WTC11 (cell line): ENCODE measurements at regions not wholly inside any gene's neighbourhood (a gene's known extent, or its start where the extent isn't known, plus 50 kb on each side); places are given as distances from the start of the nearest gene placed in this dataset.

ENCODE experiments used
- ATAC-seq: fragments of 200-7000 bp; cut with Tn5 transposase; 2 replicates; pipeline ENCODE4 v1.10.0; 2021; ENCODE audit warnings: mild to moderate bottlenecking, moderate library complexity
- CTCF ChIA-PET: fragments of 300-600 bp; sonication (Branson Sonifier 250); formaldehyde crosslinking; loops from one replicate; lab custom pipeline; 2021; ENCODE audit warnings: antibody characterized with exemption; lab: Charles Lee
- POLR2A ChIA-PET: fragments of 350-600 bp; sonication (Branson Sonifier 250); formaldehyde crosslinking; loops from one replicate; lab custom pipeline; 2021; ENCODE audit warnings: antibody characterized with exemption; lab: Charles Lee
- DNase-seq: peaks from one replicate; pipeline ENCODE4 v3.0.0; 2021; ENCODE audit warnings: low spot score
- H3K27ac Mint-ChIP-seq: 2 replicates; pipeline ENCODE4 v1.8.0; 2021; ENCODE audit warnings: mixed read lengths
- H3K27me3 Mint-ChIP-seq: 2 replicates; pipeline ENCODE4 v1.8.0; 2021; ENCODE audit warnings: low read depth, mild to moderate bottlenecking, moderate library complexity, mixed read lengths
- H3K36me3 Mint-ChIP-seq: 2 replicates; pipeline ENCODE4 v1.8.0; 2021; ENCODE audit warnings: mixed read lengths
- H3K4me1 Mint-ChIP-seq: 2 replicates; pipeline ENCODE4 v1.8.0; 2022; ENCODE audit warnings: mixed read lengths
- H3K4me3 Mint-ChIP-seq: 2 replicates; pipeline ENCODE4 v1.8.0; 2021; ENCODE audit warnings: mild to moderate bottlenecking, moderate library complexity, mixed read lengths
- H3K9me3 Mint-ChIP-seq: 2 replicates; pipeline ENCODE4 v1.8.0; 2021; ENCODE audit warnings: mixed read lengths
- E2F1 ChIP-seq: sonication (generic); formaldehyde crosslinking; IDR thresholded peaks from 2 replicates; pipeline ENCODE4 v1.8.0; 2022; ENCODE audit warnings: mild to moderate bottlenecking, missing genetic modification reagents
- ELF4 ChIP-seq: sonication (generic); formaldehyde crosslinking; IDR thresholded peaks from 2 replicates; pipeline ENCODE4 v1.8.1; 2022; ENCODE audit warnings: low read depth, mild to moderate bottlenecking, moderate library complexity, missing genetic modification reagents
- FOXJ3 ChIP-seq: sonication (generic); formaldehyde crosslinking; IDR thresholded peaks from 2 replicates; pipeline ENCODE4 v1.9.0; 2021; ENCODE audit warnings: missing genetic modification reagents, mild to moderate bottlenecking, borderline replicate concordance
- FOXK1 ChIP-seq: sonication (generic); formaldehyde crosslinking; IDR thresholded peaks from 2 replicates; pipeline ENCODE4 v1.8.0; 2022; ENCODE audit warnings: mild to moderate bottlenecking, moderate library complexity, missing genetic modification reagents
- GTF2I ChIP-seq: fragments of 250-450 bp; sonication (Bioruptor Pico); conservative IDR thresholded peaks from 2 replicates; pipeline ENCODE4 v1.4.0; 2021; ENCODE audit warnings: mild to moderate bottlenecking
- IRF2 ChIP-seq: sonication (generic); formaldehyde crosslinking; IDR thresholded peaks from 2 replicates; pipeline ENCODE4 v1.8.0; 2022; ENCODE audit warnings: low read depth, missing genetic modification reagents, borderline replicate concordance
- KAT7 ChIP-seq: sonication (generic); formaldehyde crosslinking; IDR thresholded peaks from 2 replicates; pipeline ENCODE4 v1.8.1; 2023; ENCODE audit warnings: missing genetic modification reagents, mild to moderate bottlenecking, borderline replicate concordance
- MXD4 ChIP-seq: fragments of 250-450 bp; sonication (Bioruptor Pico); IDR thresholded peaks from 2 replicates; pipeline ENCODE4 v1.8.0; 2021; ENCODE audit warnings: mild to moderate bottlenecking, moderate library complexity, borderline replicate concordance
- NR1H2 ChIP-seq: sonication (generic); formaldehyde crosslinking; IDR thresholded peaks from 2 replicates; pipeline ENCODE4 v1.9.0; 2021; ENCODE audit warnings: mild to moderate bottlenecking, moderate library complexity, missing genetic modification reagents
- NR2C2 ChIP-seq: sonication (generic); formaldehyde crosslinking; IDR thresholded peaks from 2 replicates; pipeline ENCODE4 v1.8.0; 2022; ENCODE audit warnings: mild to moderate bottlenecking, missing genetic modification reagents
- SMAD4 ChIP-seq: sonication (generic); formaldehyde crosslinking; IDR thresholded peaks from 2 replicates; pipeline ENCODE4 v1.8.0; 2022; ENCODE audit warnings: mild to moderate bottlenecking, missing genetic modification reagents
- TEAD1 ChIP-seq: sonication (generic); formaldehyde crosslinking; IDR thresholded peaks from 2 replicates; pipeline ENCODE4 v1.8.0; 2022; ENCODE audit warnings: mild to moderate bottlenecking, missing genetic modification reagents
- ZMAT4 ChIP-seq: fragments of 250-450 bp; sonication (Bioruptor Pico); IDR thresholded peaks from 2 replicates; pipeline ENCODE4 v1.9.0; 2021; ENCODE audit warnings: mild to moderate bottlenecking
- ZNF396 ChIP-seq: fragments of 250-450 bp; sonication (Bioruptor Pico); IDR thresholded peaks from 2 replicates; pipeline ENCODE4 v1.8.0; 2021; ENCODE audit warnings: mild to moderate bottlenecking, moderate library complexity, borderline replicate concordance
- ZNF532 ChIP-seq: fragments of 250-450 bp; sonication (Bioruptor Pico); IDR thresholded peaks from 2 replicates; pipeline ENCODE4 v1.9.0; 2021; ENCODE audit warnings: mild to moderate bottlenecking, borderline replicate concordance
- ZNF671 ChIP-seq: fragments of 250-450 bp; sonication (Bioruptor Pico); IDR thresholded peaks from 2 replicates; pipeline ENCODE4 v1.8.0; 2021; ENCODE audit warnings: mild to moderate bottlenecking
- ZSCAN18 ChIP-seq: fragments of 250-450 bp; sonication (Bioruptor Pico); IDR thresholded peaks from 2 replicates; pipeline ENCODE4 v2.1.2; 2022; ENCODE audit warnings: mild to moderate bottlenecking, moderate library complexity
- TF ChIP-seq, protein P1 (sequence below): fragments of 250-450 bp; sonication (Bioruptor Pico); conservative IDR thresholded peaks from 2 replicates; pipeline ENCODE4 v1.9.0; 2021; ENCODE audit warnings: mild to moderate bottlenecking
- TF ChIP-seq, protein P2 (sequence below): sonication (generic); formaldehyde crosslinking; IDR thresholded peaks from 2 replicates; pipeline ENCODE4 v1.8.0; 2022; ENCODE audit warnings: mild to moderate bottlenecking, missing genetic modification reagents

DNA sequence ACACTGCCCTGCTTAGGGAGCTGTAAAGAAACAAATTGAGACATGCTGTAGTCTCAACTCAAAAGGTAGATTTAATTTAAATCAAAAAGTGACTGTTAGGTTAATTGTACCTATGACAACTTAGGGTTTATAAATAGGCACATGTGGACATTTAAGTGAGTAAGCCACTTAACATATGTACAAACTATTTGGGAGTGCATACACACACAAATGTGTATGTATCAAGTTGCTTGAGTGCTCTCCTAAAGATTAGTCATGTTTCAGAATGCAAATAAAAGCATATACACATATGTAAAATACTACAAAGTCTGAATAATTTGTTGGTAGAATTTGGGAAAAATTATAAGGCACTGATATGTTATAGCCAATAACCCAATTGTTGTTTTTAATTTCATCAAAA lies 1435.7 kb downstream of the LRRC4C start:
- no peaks in the 10 kb centered on the region for H3K4me1 Mint-ChIP-seq
- no peak for ATAC-seq
- no peaks in the 10 kb centered on the region for H3K27me3 Mint-ChIP-seq
- DNase-seq = no peak
- peaks cover 60% of the 10 kb centered on the region for H3K9me3 Mint-ChIP-seq
- H3K36me3 Mint-ChIP-seq = peaks cover 35% of the 10 kb centered on the region
- no peak overlapping the region for H3K4me3 Mint-ChIP-seq
- ChIA-PET CTCF (no interaction called here), POLR2A (no interaction called here)
- no peak overlapping the region for H3K27ac Mint-ChIP-seq
- no peak for TF ChIP-seq SMAD4
- no peak for TF ChIP-seq ZNF396 (CRISPR knock-in tag)
- no peak for TF ChIP-seq FOXK1
- no peak for TF ChIP-seq E2F1 (CRISPR knock-in tag)
- no peak for TF ChIP-seq TEAD1
- TF ChIP-seq ZNF532 (CRISPR knock-in tag) = no peak
- TF ChIP-seq ZMAT4 (CRISPR knock-in tag) = no peak
- TF ChIP-seq IRF2 = no peak
- TF ChIP-seq, protein P1, sequence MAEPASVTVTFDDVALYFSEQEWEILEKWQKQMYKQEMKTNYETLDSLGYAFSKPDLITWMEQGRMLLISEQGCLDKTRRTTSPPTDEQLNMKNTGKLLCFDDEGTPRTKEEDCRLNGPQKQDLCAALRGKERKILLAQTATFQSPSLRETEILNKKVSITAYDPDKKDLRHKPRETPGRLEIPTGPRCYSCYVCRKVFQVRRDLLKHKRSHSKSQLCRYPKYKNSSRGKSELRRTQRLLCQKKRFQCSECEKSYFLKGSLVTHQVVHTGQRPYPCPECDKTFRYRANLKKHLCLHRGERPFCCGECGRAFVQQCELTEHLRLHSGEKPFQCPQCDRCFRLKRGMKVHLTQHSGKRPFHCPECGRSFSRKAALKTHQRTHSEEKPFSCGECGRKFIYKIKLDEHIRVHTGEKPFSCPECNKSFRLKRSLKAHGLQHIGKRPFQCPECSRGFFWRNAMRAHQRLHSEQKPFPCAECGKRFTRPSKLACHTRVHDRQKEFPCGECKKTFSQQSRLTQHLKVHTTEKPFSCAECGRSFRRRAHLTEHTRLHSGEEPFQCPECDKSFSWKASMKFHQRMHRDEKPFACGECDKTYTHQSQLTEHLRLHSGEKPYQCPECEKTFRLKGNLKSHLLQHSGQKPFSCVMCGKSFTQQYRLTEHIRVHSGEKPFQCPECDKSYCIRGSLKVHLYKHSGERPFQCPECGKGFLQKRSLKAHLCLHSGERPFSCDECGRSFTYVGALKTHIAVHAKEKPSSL (CRISPR knock-in tag) = no peak
- no peak for TF ChIP-seq FOXJ3 (CRISPR knock-in tag)
- no peak for TF ChIP-seq KAT7 (CRISPR knock-in tag)
- TF ChIP-seq ELF4 (CRISPR knock-in tag) = no peak
- TF ChIP-seq GTF2I (CRISPR knock-in tag) = no peak
- TF ChIP-seq, protein P2, sequence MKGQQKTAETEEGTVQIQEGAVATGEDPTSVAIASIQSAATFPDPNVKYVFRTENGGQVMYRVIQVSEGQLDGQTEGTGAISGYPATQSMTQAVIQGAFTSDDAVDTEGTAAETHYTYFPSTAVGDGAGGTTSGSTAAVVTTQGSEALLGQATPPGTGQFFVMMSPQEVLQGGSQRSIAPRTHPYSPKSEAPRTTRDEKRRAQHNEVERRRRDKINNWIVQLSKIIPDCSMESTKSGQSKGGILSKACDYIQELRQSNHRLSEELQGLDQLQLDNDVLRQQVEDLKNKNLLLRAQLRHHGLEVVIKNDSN (CRISPR knock-in tag) = no peak
- no peak for TF ChIP-seq MXD4 (CRISPR knock-in tag)
- no peak for TF ChIP-seq NR1H2
- no peak for TF ChIP-seq ZNF671
- TF ChIP-seq ZSCAN18 = no peak
- TF ChIP-seq NR2C2 = no peak
- TF ChIP-seq, all 79 proteins: peak for 0
